ENCODE measurements at regions not wholly inside any gene's neighbourhood (a gene's known extent, or its start where the extent isn't known, plus 50 kb on each side); places are given as distances from the start of the nearest gene placed in this dataset.
A peak's percentile ranks its signal among the peaks of the same experiment; 100 is the strongest.

- DNase-seq, result no peak
Measured at GRCh38 chr4:55175779-55176231, 50.4 kb upstream of the KDR start.

- DNase-seq, result no peak
Measured at GRCh38 chr4:55176497-55176896, 51.1 kb upstream of the KDR start.

- no peak for DNase-seq
Measured at GRCh38 chr4:55177461-55177860, 52.1 kb upstream of the KDR start.

- no peak for DNase-seq
Measured at GRCh38 chr4:55178226-55179005, 53.0 kb upstream of the KDR start.

GRCh38 chr4:55181010-55182005 is 55.9 kb upstream of the KDR start:
- DNase-seq, result no peak

GRCh38 chr4:55183926-55184599 is 58.7 kb upstream of the KDR start:
- DNase-seq, result no peak

- peak; percentile 7 to 35 for DNase-seq
Measured at GRCh38 chr4:55184600-55185523, 59.5 kb upstream of the KDR start.

GRCh38 chr4:55186123-55186522 is 60.7 kb upstream of the KDR start:
- DNase-seq, result no peak

GRCh38 chr4:55186700-55187099 is 61.3 kb upstream of the KDR start:
- no peak for DNase-seq

- DNase-seq, result no peak
Measured at GRCh38 chr4:55214172-55214571, 88.8 kb upstream of the KDR start.

GRCh38 chr4:55215087-55215486 is 89.7 kb upstream of the KDR start:
- no peak for DNase-seq

GRCh38 chr4:55216863-55217635 is 91.7 kb upstream of the KDR start:
- no peak for DNase-seq

GRCh38 chr4:55218041-55218440 is 92.6 kb upstream of the KDR start:
- no peak for DNase-seq

GRCh38 chr4:55237839-55238238 is 108.2 kb upstream of the SRD5A3 start:
- no peak for DNase-seq

- no peak for DNase-seq
Measured at GRCh38 chr4:55238407-55238806, 107.6 kb upstream of the SRD5A3 start.

GRCh38 chr4:55241461-55241860 is 104.6 kb upstream of the SRD5A3 start:
- no peak for DNase-seq

GRCh38 chr4:55242506-55242905 is 103.5 kb upstream of the SRD5A3 start:
- DNase-seq, result no peak

GRCh38 chr4:55247521-55247920 is 98.5 kb upstream of the SRD5A3 start:
- DNase-seq, result no peak

GRCh38 chr4:55248756-55249155 is 97.3 kb upstream of the SRD5A3 start:
- DNase-seq, result no peak

GRCh38 chr4:55249476-55249875 is 96.6 kb upstream of the SRD5A3 start:
- DNase-seq, result no peak

GRCh38 chr4:55251342-55251741 is 94.7 kb upstream of the SRD5A3 start:
- DNase-seq, result no peak

Data from activated CD4-positive, alpha-beta T cell treated with anti-CD3 and anti-CD28 coated beads, Interleukin-2, amount 50 U/mL, for 48 hours (primary cell).